ENCODE measurements at regions not wholly inside any gene's neighbourhood (a gene's known extent, or its start where the extent isn't known, plus 50 kb on each side); places are given as distances from the start of the nearest gene placed in this dataset.
A peak's percentile ranks its signal among the peaks of the same experiment; 100 is the strongest.

GRCh38 chr13:66218583-66218982 lies 1011.6 kb downstream of the PCDH9 start:
- TF ChIP-seq CTCF (IDR thresholded peaks at IDR 0.05; ENCODE audit: low read depth, low read length): no peak
- DNase-seq (ENCODE audit: extremely low read depth, low read depth): no peak

- no peak for TF ChIP-seq CTCF (IDR thresholded peaks at IDR 0.05; ENCODE audit: low read depth, low read length)
- DNase-seq (ENCODE audit: extremely low read depth, low read depth): no peak
These were observed 1013.4 kb downstream of the PCDH9 start for GRCh38 chr13:66216728-66217127.

- no peak for DNase-seq (ENCODE audit: extremely low read depth, low read depth)
- TF ChIP-seq CTCF (IDR thresholded peaks at IDR 0.05; ENCODE audit: low read depth, low read length): no peak
These were observed 1015.7 kb downstream of the PCDH9 start for GRCh38 chr13:66214467-66214866.

GRCh38 chr13:66212511-66212910 lies 1017.6 kb downstream of the PCDH9 start:
- TF ChIP-seq CTCF (IDR thresholded peaks at IDR 0.05; ENCODE audit: low read depth, low read length): no peak
- DNase-seq (ENCODE audit: extremely low read depth, low read depth): no peak

GRCh38 chr13:66210677-66211076 lies 1019.5 kb downstream of the PCDH9 start:
- peak; percentile 8 for DNase-seq (ENCODE audit: extremely low read depth, low read depth)
- no peak for TF ChIP-seq CTCF (IDR thresholded peaks at IDR 0.05; ENCODE audit: low read depth, low read length)

- no peak for DNase-seq (ENCODE audit: extremely low read depth, low read depth)
- TF ChIP-seq CTCF (IDR thresholded peaks at IDR 0.05; ENCODE audit: low read depth, low read length): no peak
These were observed 1021.5 kb downstream of the PCDH9 start for GRCh38 chr13:66208589-66208988.

GRCh38 chr13:66207610-66208009 lies 1022.5 kb downstream of the PCDH9 start:
- no peak for TF ChIP-seq CTCF (IDR thresholded peaks at IDR 0.05; ENCODE audit: low read depth, low read length)
- DNase-seq (ENCODE audit: extremely low read depth, low read depth): no peak

Data from AG09319 (cell line).